Lower leg skin (tissue), 4 donors: ENCODE measurements at regions not wholly inside any gene's neighbourhood (a gene's known extent, or its start where the extent isn't known, plus 50 kb on each side); places are given as distances from the start of the nearest gene placed in this dataset.

Experiments
- DNase-seq, 2 donors: peaks; one replicate each; pipeline ENCODE4 v3.0.0-alpha.2; 2019; ENCODE audit warnings: low spot score in 2 of 2
- H3K4me3 ChIP-seq: fragments of 200-600 bp; sonication (generic); 2 replicates; pipeline ENCODE4 v1.5.1; 2017; ENCODE audit warnings: mild to moderate bottlenecking, low read depth; ENCODE audit not compliant: poor library complexity, severe bottlenecking
- CTCF ChIP-seq, 3 donors: fragments of 450-650 bp; IDR thresholded peaks; one replicate each; pipeline ENCODE4 v1.5.1; 2016; ENCODE audit warnings: antibody characterized with exemption in 3 of 3, mild to moderate bottlenecking in 3 of 3, moderate library complexity in 2 of 3
- POLR2A ChIP-seq, 2 donors: fragments of 450-650 bp; IDR thresholded peaks; one replicate each; pipeline ENCODE4 v1.6.1; 2016 to 2017; ENCODE audit warnings: antibody characterized with exemption in 2 of 2, mild to moderate bottlenecking in 1 of 2, moderate library complexity in 1 of 2
- WGBS, 2 donors: methylation state at CpG; one replicate each; pipeline ENCODE4 v1.1.5; 2018; 5-methylcytosine and 5-hydroxymethylcytosine counted together
- intact Hi-C: fragments of 100-400 bp; cut with DNase I; formaldehyde crosslinking; loops from one replicate; pipeline ENCODE4 v1.15.0; 2023; ENCODE audit warnings: low total_unique reads

DNA sequence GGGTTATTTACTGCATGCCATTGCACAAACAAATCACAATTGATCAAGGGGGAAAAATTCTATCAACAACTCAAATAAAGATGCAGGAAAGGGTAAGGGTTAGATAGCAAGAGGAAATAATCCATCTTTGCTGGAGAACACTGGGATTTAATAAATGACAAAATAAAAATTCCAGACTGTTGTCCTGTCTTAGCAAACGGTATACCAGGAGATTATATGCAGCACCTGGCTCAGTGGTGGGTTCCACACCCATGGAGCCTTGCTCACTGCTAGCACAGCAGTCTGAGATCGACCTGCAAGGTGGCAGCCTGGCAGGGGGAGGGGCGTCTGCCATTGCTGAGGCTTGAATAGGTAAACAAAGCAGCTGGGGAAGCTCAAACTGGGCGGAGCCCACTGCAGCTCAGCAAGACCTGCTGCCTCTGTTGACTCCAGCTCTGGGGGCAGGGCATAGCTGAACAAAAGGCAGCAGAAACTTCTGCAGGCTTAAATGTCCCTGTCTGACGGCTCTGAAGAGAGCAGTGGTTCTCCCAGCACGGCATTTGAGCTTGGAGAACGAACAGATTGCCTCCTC, 296.5 kb upstream of the THSD7B start:
- no peak for DNase-seq
- 64 to 66% methylated on average over 7 of the region's 7 CpGs for WGBS, 2 donors
- H3K4me3 ChIP-seq: no peak overlapping the region
- TF ChIP-seq POLR2A (IDR thresholded peaks at IDR 0.05) (no peak), CTCF (IDR thresholded peaks at IDR 0.05) (no peak)
- intact Hi-C loops: no loop called here

- whole genome bisulfite sequencing, 2 donors: 53 to 81% methylated on average over 1 of the region's 1 CpG
- no peak for DNase-seq
- TF ChIP-seq POLR2A (IDR thresholded peaks at IDR 0.05) (no peak), CTCF (IDR thresholded peaks at IDR 0.05) (no peak)
- intact Hi-C loops: no loop called here
- no peak overlapping the region for H3K4me3 ChIP-seq
Measured at GRCh38 chr2:136452528-136452927, 312.8 kb upstream of the THSD7B start.

GRCh38 chr2:136448986-136449780, 316.2 kb upstream of the THSD7B start:
- no peak for DNase-seq
- WGBS, 2 donors: 61 to 85% methylated on average over 7 of the region's 7 CpGs
- no peak overlapping the region for H3K4me3 ChIP-seq
- intact Hi-C loops: no loop called here
- TF ChIP-seq CTCF (IDR thresholded peaks at IDR 0.05): no peak
- no peak for TF ChIP-seq POLR2A (IDR thresholded peaks at IDR 0.05)

DNA sequence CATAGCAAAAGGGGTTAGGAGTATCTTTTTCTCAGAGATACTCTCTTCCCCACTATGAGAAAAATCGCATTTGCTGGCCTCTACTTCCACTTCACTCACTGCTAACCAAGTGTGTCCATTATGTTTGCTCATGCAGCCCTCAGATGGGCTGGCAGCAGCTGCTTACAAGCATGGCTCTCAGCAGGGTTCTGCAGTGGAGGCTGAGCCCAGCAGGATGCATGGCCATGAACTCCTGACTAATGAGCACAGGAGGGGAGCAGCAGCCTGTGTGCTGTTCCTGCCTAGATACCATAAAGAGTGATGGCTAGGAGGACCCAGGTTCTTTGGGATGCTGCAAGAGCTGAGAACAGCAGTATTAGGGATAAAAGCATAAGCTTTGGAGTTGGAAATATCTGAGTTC, 316.9 kb upstream of the THSD7B start:
- intact Hi-C loops: no loop called here
- TF ChIP-seq CTCF (IDR thresholded peaks at IDR 0.05) (no peak), POLR2A (IDR thresholded peaks at IDR 0.05) (no peak)
- WGBS, 2 donors: 17 to 58% methylated on average over 1 of the region's 1 CpG
- DNase-seq: no peak
- H3K4me3 ChIP-seq: no peak overlapping the region

- 82 to 83% methylated on average over 7 of the region's 7 CpGs for WGBS, 2 donors
- H3K4me3 ChIP-seq: no peak overlapping the region
- intact Hi-C loops: no loop called here
- no peak for TF ChIP-seq CTCF (IDR thresholded peaks at IDR 0.05)
- TF ChIP-seq POLR2A (IDR thresholded peaks at IDR 0.05): no peak
- no peak for DNase-seq
Measured at GRCh38 chr2:136444323-136444722, 321.0 kb upstream of the THSD7B start.
